Astrocyte (in vitro differentiated cells and primary cell): ENCODE measurements at regions not wholly inside any gene's neighbourhood (a gene's known extent, or its start where the extent isn't known, plus 50 kb on each side); places are given as distances from the start of the nearest gene placed in this dataset.
"Not testable (repeated sequence)": the region's sequence is repeated elsewhere in the genome, so short reads cannot be mapped to it uniquely, and the experiment has no call there.

ENCODE experiments used
- CTCF ChIP-seq: IDR thresholded peaks from 2 replicates; pipeline ENCODE4 v1.5.1; 2011; ENCODE audit warnings: low read depth, mild to moderate bottlenecking, inconsistent platforms, low read length, moderate library complexity; ENCODE audit not compliant: insufficient read depth
- EZH2 ChIP-seq: IDR thresholded peaks from 2 replicates; pipeline ENCODE4 v1.6.1; 2012; ENCODE audit warnings: mild to moderate bottlenecking, low read length, inconsistent platforms; ENCODE audit not compliant: insufficient read depth

DNA sequence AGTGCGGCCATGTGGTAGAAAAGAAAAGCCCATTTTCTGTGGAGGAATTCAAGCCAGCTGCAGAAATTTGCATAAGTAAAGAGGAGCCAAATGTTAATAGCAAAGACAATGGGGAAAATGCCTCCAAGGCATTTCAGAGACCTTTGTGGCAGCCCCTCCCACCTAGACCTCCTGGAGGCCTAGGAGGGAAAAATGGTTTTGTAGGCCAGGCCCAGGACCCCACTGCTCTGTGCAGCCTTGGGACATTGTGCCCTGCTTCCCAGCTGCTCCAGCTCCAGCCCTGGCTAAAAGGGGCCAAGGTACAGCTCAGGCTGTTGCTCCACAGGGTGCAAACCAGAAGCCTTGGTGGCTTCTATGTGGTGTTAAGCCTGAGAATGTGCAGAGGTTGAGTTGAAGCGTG lies 75.6 kb upstream of the MKI67 start:
- TF ChIP-seq EZH2, CTCF: not testable (repeated sequence)
